ENCODE measurements at regions not wholly inside any gene's neighbourhood (a gene's known extent, or its start where the extent isn't known, plus 50 kb on each side); places are given as distances from the start of the nearest gene placed in this dataset.

DNA sequence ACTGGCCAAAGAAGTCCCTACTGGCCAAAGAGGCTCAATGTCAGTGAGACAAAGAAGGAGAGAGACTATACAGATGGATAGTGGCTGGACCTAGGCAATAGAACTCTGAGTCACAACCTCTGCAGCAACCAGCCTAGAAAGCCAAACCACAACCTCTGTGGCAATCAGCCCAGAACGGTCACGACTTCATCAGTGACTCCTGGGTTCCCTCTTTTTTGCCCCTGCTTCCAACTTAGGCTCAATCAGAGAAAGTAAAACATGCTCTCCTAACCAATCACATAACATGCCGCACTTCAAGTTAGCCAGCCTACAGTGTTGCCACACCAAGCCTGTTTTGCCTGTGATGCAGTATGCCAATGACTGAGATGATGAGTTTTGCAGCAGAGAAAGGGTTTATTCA lies 203.4 kb downstream of the ANAPC10 start:
- no peak for TF ChIP-seq CTCF (IDR thresholded peaks at IDR 0.05; ENCODE audit: poor library complexity)
- TF ChIP-seq EZH2 (IDR thresholded peaks at IDR 0.05; ENCODE audit: borderline replicate concordance) = no peak
- TF ChIP-seq EZH2phosphoT487 (IDR thresholded peaks at IDR 0.05; ENCODE audit: low read depth, severe bottlenecking, unreplicated experiment) = no peak

Data from hepatocyte (in vitro differentiated cells).